HG02588 (cell line): ENCODE measurements at regions not wholly inside any gene's neighbourhood (a gene's known extent, or its start where the extent isn't known, plus 50 kb on each side); places are given as distances from the start of the nearest gene placed in this dataset.
"Not testable (repeated sequence)": the region's sequence is repeated elsewhere in the genome, so short reads cannot be mapped to it uniquely, and the experiment has no call there.

Experiments used
- ATAC-seq: cut with Tn5 transposase; IDR thresholded peaks from one replicate; pipeline ENCODE4 v1.9.1; 2021; ENCODE audit warnings: mild to moderate bottlenecking, moderate library complexity; ENCODE audit not compliant: unreplicated experiment

GRCh38 chr5:174532455-174533453 is 191.6 kb upstream of the MSX2 start:
- ATAC-seq, result no peak

DNA sequence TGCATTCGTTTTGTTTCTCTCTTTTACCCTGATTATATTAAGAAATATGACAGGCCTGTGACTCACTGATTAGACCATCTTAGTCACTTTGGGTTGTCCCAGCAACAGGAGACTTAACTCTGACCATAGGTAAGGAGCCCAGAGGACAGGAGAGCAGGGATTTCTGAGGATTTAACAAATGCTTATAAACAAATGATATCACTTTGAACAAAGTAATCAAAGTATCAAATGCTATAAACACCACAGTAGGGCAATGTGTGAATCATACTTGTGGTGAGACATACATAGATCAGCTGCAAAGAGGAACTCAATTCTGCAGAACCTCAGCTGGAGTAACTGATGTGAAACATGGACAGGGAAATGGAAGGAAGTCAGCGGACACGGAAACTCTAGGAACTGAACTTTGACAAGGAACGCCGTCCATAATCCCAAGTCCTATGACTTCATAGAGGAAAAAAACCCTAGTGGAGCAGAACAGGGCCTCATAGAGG is 190.6 kb upstream of the MSX2 start:
- no peak for ATAC-seq

DNA sequence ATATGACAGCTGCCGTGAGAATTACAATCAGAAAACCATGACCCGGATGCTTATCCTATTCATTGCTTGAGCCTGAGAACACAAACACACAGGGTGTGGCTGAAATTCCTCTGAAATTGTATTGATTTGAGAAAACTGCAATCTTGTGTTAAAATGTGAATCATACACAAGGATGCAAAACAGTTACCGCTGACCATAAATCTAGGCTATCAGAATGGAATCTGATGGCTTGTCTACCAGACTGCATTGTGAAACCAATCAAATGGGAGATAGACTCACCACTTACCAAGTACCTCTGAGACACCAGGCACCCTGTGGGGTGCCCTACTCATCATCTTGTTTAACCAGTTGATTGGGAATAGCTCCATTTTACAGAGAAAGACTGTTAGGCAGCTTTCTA is 188.7 kb upstream of the MSX2 start:
- ATAC-seq, result no peak

DNA sequence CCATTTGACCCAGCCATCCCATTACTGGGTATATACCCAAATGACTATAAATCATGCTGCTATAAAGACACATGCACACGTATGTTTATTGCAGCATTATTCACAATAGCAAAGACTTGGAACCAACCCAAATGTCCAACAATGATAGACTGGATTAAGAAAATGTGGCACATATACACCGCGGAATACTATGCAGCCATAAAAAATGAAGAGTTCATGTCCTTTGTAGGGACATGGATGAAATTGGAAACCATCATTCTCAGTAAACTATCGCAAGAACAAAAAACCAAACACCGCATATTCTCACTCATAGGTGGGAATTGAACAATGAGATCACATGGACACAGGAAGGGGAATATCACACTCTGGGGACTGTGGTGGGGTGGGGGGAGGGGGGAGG is 184.6 kb upstream of the MSX2 start:
- ATAC-seq, result not testable (repeated sequence)

GRCh38 chr5:174542037-174542436 is 182.3 kb upstream of the MSX2 start:
- no peak for ATAC-seq

DNA sequence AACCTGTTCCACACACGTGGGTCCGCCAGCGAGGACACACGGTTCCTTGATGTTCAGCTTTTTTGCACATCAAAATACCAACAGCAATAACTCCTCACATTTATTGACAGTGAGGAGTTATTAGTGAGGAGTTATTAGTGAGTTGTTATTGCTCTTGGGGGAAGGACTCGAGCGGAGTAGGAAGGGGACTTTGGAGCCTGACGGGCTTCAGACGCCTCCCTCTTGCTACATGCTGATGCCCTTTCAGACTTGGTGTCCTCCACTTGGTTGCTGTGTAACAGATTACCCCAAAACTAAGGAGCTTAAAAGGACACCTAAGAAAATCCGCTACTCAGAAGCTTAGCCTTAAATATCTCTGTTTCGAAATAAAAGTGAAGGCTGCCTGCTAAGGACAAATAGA is 181.9 kb upstream of the MSX2 start:
- no peak for ATAC-seq

- ATAC-seq, result no peak
Observed at GRCh38 chr5:174545926-174546325, 178.5 kb upstream of the MSX2 start.

- no peak for ATAC-seq
Observed at GRCh38 chr5:174547814-174548213, 176.6 kb upstream of the MSX2 start.

- no peak for ATAC-seq
Observed at GRCh38 chr5:174549254-174549653, 175.1 kb upstream of the MSX2 start.

DNA sequence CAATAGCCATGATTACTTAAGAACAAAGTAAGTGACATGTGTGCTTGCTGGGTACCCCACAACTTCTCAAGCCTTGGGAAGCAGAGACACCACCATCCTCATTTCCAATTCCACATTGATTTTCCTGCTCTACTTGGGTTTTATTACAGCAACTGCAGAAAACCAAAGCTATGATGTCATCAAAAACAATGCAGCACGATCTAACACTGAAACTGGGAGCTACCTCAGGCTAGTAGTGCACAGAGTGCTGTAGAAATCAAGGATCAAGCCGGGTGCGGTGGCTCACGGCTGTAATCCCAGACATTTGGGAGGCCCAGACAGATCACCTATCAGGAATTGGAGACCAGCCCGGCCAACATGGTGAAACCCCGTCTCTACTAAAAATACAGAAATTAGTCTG is 174.4 kb upstream of the MSX2 start:
- no peak for ATAC-seq

DNA sequence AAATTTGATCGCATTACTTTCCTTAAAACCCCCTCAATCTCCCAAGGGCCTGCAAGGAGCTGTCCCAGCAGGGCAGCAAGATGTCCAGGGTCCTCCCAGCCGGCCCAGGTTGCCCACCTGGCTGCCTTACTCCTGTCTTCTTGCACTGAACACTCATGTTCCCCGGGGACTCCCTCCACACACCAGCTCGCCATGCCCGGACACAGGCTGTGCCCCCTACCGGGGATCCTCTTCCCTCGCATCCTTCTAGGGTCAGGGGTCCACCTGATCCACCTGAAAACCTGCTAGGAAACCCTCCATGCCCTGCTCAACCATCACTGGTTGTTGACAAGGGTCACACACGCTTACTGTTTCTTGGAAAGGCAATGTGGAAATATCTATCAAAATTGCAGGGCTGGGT is 172.0 kb upstream of the MSX2 start:
- no peak for ATAC-seq

DNA sequence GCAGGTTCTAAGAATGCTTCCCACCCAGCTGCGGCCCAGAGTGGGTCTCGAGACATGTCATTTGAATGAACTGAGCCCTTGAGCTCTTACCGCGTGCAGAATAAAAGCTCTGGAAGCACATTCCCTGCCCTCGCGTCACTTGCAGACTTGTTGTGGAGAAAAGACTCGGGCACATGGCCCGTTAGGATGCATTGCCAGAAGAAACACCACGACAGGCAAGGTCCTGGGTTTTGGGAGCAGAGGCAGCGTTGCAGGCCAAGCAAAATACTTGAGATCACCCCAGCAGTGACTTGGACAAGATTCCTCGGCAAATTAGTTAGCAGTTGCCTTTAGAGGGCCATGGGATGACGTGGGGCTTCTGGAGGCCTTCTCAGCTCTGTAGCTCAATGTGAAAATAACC is 170.8 kb upstream of the MSX2 start:
- ATAC-seq, result no peak

DNA sequence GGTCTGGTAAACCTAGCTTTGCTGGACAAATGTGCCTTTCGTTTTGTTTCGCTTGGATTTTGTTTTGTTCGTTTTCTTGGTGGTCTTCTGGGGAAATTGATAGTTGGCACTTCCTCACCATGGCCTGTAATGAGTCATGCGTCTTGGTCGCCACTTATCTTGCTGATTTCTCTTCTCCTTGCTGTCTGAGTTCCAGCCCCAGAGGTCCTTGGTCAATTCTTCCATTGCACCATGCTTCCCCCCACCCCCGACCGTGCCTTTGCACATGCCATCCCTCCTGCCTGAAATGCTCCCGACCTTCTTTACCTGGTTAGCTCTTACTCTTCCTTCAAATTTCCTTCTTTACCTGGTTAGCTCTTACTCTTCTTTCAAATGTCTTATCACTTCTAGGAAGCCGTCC is 168.7 kb upstream of the MSX2 start:
- ATAC-seq, result no peak

GRCh38 chr5:174556756-174557155 is 167.6 kb upstream of the MSX2 start:
- no peak for ATAC-seq

GRCh38 chr5:174558190-174558589 is 166.2 kb upstream of the MSX2 start:
- no peak for ATAC-seq

- no peak for ATAC-seq
Observed at GRCh38 chr5:174559141-174559540, 165.2 kb upstream of the MSX2 start.

- no peak for ATAC-seq
Observed at GRCh38 chr5:174559566-174560090, 164.8 kb upstream of the MSX2 start.

DNA sequence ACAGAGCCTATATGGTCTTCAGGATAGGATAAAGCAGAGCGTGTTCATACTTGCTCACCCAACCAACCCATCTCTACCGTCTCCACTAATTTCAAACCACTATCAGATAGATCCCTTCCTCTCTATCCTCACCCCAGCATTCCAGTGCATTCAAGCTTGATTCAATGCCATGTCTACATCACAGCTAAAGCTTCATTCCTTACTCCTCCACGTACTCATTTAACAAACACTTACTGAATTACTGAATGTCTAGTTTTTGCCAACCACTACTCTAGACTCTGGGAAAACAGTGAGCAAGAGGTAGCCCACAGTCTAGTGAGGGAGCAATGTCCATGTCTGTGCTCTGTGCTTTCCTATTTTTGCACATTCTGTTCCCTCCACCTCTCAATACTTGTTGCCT is 163.5 kb upstream of the MSX2 start:
- no peak for ATAC-seq

GRCh38 chr5:174563040-174563439 is 161.3 kb upstream of the MSX2 start:
- ATAC-seq, result not testable (repeated sequence)

- no peak for ATAC-seq
Observed at GRCh38 chr5:174563899-174564298, 160.5 kb upstream of the MSX2 start.

DNA sequence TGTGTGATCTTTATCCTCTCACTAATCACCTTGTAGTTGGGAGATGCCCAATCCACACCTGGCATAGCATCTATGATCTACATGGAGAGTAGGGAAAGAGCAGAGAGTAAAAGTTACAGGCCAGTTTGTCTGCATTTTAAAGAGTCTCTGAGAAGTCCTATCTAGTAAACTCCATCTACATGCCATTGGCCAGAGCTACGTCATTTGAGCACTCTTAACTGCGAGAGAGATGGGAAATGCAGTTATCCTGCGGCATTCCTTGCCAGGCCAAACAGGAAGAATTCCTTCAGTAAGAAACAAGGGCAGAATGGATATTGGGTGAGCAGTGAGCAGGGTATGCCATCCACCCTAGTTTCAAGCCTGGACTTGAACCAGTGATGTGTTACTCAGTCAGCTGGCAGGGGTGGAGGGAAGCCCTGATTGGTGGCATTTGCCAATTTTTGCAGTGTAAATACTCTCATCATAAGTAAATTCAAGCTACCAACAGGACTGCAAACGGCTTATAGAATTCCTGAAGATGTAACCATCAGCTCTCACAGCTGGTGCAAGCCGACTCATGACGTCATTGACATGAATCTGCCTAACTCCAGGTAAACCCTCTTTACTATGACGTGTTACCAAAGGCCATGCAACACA is 156.8 kb upstream of the MSX2 start:
- no peak for ATAC-seq

DNA sequence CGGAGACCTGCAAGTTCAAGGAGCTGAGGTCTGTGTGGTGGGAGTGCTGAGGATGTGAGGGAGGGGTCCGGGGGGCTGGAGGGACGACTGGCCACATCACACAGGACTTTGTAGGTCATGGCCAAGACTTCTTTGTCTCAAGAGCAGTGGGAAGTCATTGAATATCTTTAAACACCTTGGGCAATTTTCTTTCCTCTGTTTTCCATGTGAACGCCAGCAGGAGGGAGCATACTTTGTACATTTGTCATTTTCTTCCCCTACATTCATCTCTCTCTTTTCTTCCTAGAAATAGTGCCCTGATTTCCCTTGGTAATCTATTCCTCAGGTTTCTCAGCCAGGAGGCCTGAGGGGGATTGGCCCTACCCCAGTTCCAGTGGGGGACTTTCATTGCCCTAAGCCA is 153.7 kb upstream of the MSX2 start:
- ATAC-seq, result no peak
